ENCODE measurements at regions not wholly inside any gene's neighbourhood (a gene's known extent, or its start where the extent isn't known, plus 50 kb on each side); places are given as distances from the start of the nearest gene placed in this dataset.
"Not testable (repeated sequence)": the region's sequence is repeated elsewhere in the genome, so short reads cannot be mapped to it uniquely, and the experiment has no call there.

DNA sequence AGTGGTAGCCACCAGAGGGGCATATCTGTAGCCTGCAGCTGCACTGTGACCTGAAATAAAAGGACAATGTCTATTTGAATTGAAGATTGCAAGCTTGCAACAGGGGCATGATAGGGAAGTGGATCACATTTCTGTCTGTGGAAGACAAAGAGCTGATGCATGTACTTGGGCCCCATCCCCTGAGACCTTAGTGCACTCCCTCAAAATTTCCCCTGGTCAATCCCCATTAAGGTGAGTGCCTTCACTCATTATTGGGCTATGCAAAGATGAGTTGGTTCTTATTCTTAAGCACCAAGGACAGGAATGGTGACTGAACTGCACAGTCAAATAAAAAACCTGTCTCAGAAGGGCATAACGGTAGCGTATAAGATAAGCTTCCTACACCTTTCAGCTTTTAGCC is 273.1 kb upstream of the ARSJ start:
- no peak for DNase-seq

- DNase-seq, result no peak
These were observed 278.1 kb upstream of the ARSJ start for GRCh38 chr4:114257501-114257900.

DNA sequence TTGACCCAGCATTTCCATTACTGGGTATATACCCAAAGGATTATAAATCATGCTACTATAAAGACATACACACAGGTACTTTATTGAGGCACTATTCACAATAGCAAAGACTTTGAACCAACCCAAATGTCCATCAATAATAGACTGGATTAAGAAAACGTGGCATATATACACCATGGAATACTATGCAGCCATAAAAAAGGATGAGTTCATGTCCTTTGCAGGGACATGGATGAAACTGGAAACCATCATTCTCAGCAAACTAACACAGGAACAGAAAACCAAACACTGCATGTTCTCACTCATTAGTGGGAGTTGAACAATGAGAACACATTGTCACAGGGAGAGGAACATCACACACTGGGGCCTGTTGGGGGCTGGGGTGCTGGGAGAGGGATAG is 283.0 kb upstream of the ARSJ start:
- not testable (repeated sequence) for DNase-seq

DNA sequence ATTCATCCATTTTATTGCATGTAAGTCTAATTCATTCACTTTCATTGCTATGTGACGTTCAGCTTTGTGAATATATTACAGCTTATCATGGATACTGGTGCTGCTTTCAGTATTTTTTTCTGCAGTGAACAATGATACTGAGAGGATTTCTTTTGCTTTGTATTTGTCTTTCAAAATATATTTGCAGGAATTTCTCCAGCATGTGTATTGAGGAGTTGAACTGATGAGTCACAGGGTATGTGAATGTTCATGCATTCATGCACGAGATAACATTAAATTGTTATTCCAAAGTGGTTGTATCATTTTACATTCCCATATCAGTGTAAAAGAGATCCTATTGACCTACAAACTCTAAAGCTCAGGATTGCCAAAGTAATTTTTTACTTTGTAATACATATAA is 283.8 kb upstream of the ARSJ start:
- no peak for DNase-seq

- DNase-seq, result no peak
These were observed 285.0 kb upstream of the ARSJ start for GRCh38 chr4:114264452-114264851.

DNA sequence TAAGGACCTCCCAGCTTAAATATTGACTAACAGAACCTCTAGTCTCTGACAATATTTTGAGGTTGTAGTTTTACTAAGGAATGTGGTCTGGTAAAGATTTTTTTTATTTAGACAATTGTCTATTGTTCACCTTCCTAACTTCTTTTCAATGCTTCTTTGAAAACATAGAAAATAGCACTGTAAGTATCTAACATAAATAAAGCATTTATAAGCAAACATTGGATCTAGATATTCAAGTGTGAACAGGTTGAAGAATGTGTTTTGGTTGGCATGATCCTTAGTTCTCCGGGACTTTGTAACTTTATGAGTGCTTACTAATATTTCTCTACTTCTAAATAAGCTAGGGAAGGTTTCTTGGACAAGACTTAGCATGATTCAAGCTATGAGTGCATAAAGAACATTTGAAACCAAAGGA is 285.4 kb upstream of the ARSJ start:
- DNase-seq, result no peak

- DNase-seq, result no peak
These were observed 285.9 kb upstream of the ARSJ start for GRCh38 chr4:114265342-114265741.

DNA sequence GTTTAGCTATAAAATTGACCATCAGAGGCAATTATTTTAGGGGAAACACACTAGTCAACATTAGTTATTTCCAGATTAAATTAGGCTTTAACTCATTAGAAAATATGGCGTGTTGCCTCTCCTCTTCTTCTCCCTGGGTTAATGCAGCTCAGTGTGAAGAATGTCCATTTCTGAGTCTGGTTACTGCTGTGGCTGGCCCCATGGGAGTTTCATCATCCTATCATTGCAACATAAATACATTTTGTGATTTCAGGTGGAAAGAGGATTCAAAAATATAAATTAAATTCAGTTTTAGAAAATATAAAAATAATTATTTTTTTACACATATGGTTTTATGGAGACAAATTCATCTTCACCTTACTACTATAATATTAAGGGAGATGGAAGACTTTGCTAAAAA is 288.5 kb upstream of the ARSJ start:
- DNase-seq, result no peak

GRCh38 chr4:114271031-114271430 is 291.6 kb upstream of the ARSJ start:
- no peak for DNase-seq

GRCh38 chr4:114272226-114272625 is 292.8 kb upstream of the ARSJ start:
- no peak for DNase-seq

GRCh38 chr4:114273238-114273637 is 293.8 kb upstream of the ARSJ start:
- no peak for DNase-seq

DNA sequence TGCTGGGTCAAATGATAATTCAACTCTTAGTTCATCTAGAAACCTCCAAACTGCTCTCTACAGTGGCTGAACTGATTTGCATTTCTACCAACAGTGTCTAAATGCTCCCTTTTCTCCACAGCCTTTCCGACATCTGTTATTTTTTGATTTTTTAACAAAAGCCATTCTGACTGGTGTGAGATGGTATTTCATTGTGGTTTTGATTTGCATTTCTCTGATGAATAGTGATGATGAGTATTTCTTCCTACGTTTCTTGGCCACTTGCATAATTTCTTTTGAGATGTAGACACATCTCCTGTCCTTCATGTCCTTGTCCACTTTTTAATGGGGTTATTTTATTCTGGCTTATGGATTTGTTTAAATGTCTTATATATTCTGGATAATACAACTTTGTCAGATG is 298.2 kb upstream of the ARSJ start:
- DNase-seq, result no peak

- DNase-seq, result no peak
These were observed 299.6 kb upstream of the ARSJ start for GRCh38 chr4:114279066-114279465.

DNA sequence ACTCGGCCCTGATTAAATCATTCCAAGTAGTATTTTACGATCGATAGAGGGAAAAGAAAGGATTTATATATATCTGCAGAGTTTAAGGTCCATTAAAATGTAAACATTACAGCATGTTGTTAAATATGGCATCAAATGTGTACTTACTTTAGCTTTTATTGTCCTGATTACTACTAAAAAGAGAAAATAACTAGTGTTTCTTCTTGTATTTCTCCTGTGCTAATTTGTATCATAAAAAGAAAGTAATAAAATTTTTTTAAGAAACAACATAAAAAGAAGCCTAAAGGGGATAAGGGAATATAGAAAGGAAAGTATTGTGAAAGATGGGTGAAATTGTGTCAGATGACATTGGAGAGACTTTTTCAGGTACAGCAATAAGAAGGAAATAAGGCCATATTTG is 300.3 kb upstream of the ARSJ start:
- no peak for DNase-seq

- DNase-seq, result no peak
These were observed 301.2 kb upstream of the ARSJ start for GRCh38 chr4:114280645-114281044.

- DNase-seq, result no peak
These were observed 301.9 kb upstream of the ARSJ start for GRCh38 chr4:114281164-114281960.

GRCh38 chr4:114282937-114283336 is 303.5 kb upstream of the ARSJ start:
- DNase-seq, result no peak

DNA sequence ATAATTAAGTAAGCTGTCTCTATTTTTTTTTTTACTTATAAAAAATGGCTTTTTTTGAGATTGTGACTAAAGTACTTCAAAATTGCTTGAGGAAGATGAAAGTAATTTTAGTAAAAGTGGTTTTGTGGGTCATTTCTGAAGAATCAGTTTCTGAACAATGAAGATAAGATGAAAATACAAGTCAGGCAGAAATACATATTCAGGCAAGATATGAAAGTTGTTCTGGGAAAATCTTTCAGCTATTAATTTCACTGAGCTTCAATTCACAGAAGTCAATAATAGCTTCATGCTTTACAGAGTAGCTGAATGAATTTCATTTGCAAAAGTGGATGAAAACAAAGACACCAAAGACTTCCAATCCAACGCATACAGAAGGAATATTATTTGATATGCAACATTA is 305.2 kb upstream of the ARSJ start:
- no peak for DNase-seq

DNA sequence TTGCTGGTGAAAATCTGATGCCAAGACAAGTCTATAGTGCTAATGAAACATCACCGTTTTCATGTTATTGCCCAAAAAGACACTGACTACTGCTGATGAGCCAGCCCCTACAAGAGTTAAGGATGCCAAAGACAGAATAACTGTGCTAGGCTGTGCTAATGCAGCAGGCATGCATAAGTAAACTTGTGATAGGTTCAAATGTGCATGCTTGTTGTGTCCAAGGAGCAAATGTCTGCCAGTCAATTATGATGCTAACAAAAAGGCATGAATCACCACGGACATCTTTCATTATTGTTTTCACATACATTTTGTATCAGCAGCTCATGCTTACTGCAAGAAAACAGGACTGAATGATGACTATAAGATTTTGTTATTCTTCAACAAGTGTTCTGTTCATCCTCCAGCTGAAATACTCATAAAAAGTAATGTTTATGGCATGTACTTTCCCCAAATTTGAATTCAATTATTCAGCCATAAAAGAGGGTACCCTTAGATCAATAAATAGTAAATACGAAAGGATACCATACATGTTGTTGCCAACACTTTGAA is 306.9 kb upstream of the ARSJ start:
- DNase-seq, result no peak

GRCh38 chr4:114287079-114287696 is 307.7 kb upstream of the ARSJ start:
- no peak for DNase-seq

GRCh38 chr4:114296126-114296525 is 302.5 kb upstream of the UGT8 start:
- DNase-seq, result no peak

GRCh38 chr4:114302472-114302871 is 296.1 kb upstream of the UGT8 start:
- DNase-seq, result no peak

- no peak for DNase-seq
These were observed 294.6 kb upstream of the UGT8 start for GRCh38 chr4:114304046-114304445.

- DNase-seq, result no peak
These were observed 294.0 kb upstream of the UGT8 start for GRCh38 chr4:114304567-114304966.
